Panc1 (cell line): ENCODE measurements at regions not wholly inside any gene's neighbourhood (a gene's known extent, or its start where the extent isn't known, plus 50 kb on each side); places are given as distances from the start of the nearest gene placed in this dataset.

Experiments
- CTCF ChIP-seq: fragments of 450-650 bp; IDR thresholded peaks from 2 replicates; pipeline ENCODE4 v1.5.1; 2017; ENCODE audit warnings: mild to moderate bottlenecking
- POLR2AphosphoS5 ChIP-seq: IDR thresholded peaks from 2 replicates; pipeline ENCODE4 v1.6.1; 2012; ENCODE audit warnings: mild to moderate bottlenecking, low read depth, low read length, moderate library complexity

- TF ChIP-seq CTCF (no peak), POLR2AphosphoS5 (no peak)
Observed at GRCh38 chr11:93073508-93074280, 104.2 kb downstream of the MTNR1B start.
